Left cardiac atrium (tissue), 4 donors: ENCODE measurements at regions not wholly inside any gene's neighbourhood (a gene's known extent, or its start where the extent isn't known, plus 50 kb on each side); places are given as distances from the start of the nearest gene placed in this dataset.
A peak's percentile ranks its signal among the peaks of the same experiment; 100 is the strongest.

Source experiments
- ATAC-seq, 2 donors: fragments of 200-7000 bp; cut with Tn5 transposase; one replicate each; pipeline ENCODE4 v1.9.1; 2020; ENCODE audit warnings: mild to moderate bottlenecking in 2 of 2, moderate library complexity in 2 of 2
- DNase-seq: peaks from one replicate; pipeline ENCODE4 v3.0.0-alpha.2; 2020
- intact Hi-C, 2 donors: fragments of 100-400 bp; cut with DNase I; formaldehyde crosslinking; loops; one replicate each; pipeline versions ENCODE4 v1.14.1 to v1.15.1; 2022 to 2023
- donor health status: DM: no; HTN: yes; CAD: no.
- donor health status: DM: no; HTN: yes; CAD: no; lungs with severe emphysema.
- donor health status: DM: yes; HTN: yes; CAD: no.
- donor health status: Dilated cardiomyopathy.

DNA sequence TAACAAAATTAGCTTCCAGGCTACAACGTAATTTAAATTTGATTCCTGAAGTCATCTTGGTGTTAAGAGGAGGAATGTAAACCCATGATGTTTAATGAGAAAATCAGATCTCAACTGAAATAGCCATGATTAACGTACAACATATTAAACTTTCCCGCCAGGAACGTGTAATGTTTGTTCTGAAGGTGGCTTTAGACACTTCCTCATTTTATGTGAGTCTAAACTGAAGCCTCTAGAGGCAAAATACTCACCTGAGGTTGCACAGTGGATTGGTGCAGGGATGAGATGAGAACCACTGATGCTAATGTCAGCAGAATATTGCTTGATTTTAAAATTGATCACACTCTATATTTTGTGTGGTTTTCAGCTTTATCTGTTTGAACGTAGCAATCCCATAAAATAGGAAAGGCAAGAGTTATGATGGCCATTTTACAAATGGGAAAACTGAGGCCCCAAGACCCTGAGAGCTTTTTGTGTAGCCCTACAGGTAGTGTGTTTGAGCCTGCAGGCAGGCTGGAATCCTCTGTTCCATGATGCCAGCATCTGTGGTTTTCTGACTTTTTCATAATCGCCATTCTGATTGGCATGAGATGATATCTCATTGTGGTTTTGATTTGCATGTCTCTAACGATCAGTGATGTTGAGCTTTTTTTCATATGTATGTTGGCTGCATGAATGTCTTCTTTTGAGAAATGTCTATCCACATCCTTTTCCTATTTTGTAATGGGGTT lies 243.7 kb upstream of the BMPER start:
- ATAC-seq, result no peak
- no peak for DNase-seq
- intact Hi-C loops, result no loop called here

- DNase-seq, result no peak
- ATAC-seq, result no peak
- intact Hi-C loops, result no loop called here
Observed at GRCh38 chr7:33666531-33666930, 238.8 kb upstream of the BMPER start.

DNA sequence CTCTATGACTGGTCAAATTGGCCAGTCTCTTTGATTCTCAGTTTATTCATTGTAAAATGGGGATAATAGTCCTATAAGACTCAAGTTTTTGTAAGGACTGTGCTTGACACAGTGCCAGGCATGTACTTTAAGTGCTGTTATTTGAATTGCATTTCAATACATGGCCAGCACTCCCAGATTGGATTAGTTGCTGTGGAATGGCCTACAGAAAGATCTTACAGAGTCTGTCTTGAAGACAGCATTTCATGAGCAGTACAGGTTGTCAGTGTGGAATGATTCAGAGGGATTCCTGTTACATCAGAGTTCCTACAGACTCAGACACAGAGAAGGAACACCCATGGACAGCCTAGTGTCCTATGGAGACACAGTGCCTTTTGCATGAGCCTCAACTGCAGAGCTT lies 238.1 kb upstream of the BMPER start:
- DNase-seq, result no peak
- no peak for ATAC-seq
- intact Hi-C loops, result no loop called here

DNA sequence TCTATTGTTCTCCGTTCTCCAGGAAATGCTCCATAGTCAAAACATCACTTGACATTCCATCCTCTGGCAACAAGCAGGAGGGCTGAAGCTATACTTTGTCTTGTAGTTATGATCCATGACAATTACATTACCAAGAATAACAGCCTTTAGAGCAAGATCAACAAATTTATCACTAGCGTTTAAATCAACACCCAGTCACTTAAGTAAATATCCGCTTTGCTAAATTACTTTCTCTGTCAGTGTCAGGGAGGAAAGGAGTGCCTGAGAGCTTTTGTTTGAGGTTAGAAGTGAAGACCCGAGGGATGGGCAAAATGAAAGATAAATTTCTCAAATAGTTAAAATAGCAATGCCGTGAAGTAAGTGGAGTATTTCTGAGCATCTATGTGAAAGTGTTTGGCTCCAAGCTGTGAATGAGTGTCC lies 236.1 kb upstream of the BMPER start:
- ATAC-seq (no peak), DNase-seq (no peak)
- intact Hi-C loops, result no loop called here

DNA sequence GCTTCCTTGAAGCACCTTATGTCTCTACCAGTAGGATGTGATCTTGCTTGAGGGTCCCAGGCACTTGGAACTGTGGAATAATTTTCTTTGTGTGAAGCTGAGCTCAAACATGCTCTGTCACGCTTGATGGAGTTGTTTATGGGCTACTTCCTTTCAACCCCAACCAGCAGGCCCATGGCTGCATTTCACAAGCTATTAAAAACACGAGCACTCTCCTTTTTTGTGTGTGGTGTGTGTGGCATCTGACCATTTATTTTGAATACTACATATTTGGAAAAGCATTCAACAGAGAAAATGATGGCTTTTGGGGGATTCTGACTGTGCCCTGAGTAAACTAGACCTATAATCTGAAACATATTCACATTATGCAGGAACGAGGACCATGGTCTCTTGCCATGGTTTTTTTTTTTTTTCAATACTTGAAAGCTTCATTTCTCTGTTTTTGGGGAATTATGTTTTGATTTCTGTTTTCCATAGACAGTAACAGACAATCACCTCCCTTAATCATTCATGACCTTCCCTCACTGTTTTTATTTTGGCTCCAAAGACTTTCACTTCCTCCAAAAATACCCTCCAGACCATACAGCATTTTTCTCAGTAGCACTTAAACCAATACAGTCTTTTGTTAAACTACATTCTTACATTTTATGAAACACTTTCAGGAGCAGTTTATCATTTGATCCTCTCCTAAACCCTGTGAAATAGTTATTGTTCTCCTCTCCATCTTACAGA lies 233.6 kb upstream of the BMPER start:
- DNase-seq (no peak), ATAC-seq (no peak)
- intact Hi-C loops, result no loop called here

DNA sequence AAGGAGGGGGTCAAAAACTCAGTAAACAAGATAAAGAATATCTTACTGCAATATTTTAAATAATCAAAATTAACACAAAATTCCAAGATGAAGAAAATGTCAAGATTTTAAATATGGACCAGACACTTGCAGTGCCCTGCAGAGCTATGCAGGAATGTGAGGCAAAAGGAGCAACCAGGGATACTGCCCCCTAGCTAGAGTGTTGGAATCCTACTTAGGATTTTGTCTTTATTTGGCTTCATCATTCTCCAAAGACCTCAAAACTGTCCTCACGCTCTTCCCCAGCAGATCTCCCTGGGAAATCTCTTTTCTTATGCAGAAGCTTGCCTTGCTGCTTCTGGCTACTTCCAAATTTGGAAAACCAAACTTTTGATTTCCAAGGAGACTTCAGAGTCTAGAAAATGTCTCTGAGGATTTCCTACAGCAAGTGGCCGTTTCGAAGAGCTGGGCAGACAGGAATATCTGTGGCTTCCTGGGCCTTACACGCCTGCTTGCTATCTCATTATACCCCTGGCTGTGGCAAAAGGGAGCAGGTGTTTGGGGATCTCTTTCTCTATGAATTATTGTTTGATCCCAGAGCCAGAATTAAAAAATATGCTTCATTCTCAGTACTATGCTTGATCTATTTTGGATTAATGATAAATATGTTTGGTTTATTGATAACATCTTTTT lies 232.2 kb upstream of the BMPER start:
- intact Hi-C loops, result no loop called here
- ATAC-seq (no peak), DNase-seq (no peak)

DNA sequence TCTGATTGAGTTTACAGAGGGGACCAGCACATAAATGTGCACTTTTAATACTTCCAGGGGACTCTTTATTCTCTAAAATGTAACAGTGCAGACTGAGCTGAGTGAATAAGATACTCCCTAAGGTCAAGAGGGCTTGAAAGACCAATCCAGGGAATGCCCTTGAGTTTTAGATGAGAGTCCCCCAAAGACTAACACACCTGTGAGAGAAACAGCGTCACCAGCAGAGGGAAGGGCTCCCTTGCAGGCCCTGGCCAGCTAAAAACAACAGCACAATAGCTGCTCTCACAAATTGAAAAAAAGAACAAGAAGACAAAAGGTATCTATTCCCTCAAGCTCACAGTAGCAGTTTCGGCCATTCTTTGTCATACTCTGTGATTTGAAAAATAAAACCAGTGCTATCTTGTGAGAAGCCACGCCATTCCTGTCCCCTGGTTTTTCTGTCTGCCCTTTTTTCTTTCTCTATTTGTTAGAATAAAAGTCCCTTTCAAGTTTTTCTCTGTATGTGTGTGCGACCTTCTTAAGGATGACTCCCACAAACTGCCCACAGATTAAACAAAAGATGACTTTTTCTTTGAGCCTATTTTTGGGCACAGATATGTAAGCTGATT lies 230.4 kb upstream of the BMPER start:
- intact Hi-C loops, result no loop called here
- ATAC-seq, result no peak
- DNase-seq, result no peak

- no peak for DNase-seq
- ATAC-seq, result no peak
- intact Hi-C loops, result no loop called here
Observed at GRCh38 chr7:33677556-33677955, 227.8 kb upstream of the BMPER start.

DNA sequence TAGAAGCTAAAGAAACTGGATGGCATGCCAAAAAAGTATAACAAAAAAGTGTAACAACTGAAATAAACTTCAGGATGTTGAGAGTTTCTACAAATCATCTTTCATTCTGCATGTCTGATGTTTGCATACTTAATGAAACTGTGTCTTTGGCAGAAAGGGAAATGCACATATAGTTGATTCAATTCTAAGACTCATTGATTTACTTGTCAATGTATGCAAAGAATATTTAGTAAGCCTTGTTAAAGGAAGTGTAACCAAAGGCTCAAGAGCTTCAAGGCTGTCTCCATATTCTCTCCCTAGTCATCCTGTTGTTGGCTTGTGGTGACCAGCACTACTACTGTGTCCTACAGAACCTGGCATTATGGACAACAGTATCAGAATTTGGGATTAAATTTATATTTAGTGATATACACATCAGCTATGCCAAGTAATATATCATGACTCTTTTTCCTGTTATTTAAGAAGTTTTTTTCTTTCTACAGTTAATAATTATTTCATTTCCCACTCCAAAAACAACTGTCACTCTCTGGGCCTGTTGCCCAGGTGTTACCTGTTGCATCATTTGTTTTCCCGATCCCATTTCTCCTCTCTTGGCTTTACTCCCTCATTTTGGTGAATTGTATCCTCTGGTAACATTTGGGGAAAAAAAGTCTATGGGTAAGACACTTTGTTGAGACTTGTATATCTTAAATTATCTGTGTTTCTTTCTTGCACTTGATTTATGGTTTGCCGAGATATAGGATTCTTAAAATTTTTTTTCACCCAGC lies 226.6 kb upstream of the BMPER start:
- intact Hi-C loops, result no loop called here
- no peak for ATAC-seq
- no peak for DNase-seq

DNA sequence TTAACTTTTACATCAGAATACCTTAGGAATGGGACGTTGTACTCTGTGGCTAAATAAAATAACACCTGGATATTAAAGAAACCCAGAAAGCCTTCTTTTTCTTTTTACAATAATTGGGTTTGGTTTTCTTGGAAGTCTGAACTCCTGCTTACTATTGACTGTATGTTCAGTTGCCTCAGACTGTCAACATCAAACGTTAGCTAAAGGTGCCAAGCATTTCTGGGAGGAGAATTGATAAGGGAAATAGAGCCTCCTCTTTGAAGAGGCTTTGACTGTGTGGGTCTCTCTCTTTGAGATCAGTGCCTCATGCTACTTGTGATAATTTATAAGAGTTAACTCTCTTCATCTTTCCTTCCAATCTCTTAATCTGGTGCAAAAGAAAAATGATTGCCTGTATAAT lies 224.7 kb upstream of the BMPER start:
- no peak for DNase-seq
- intact Hi-C loops, result no loop called here
- no peak for ATAC-seq

- ATAC-seq, result no peak
- intact Hi-C loops, result no loop called here
Observed at GRCh38 chr7:33685503-33685902, 219.8 kb upstream of the BMPER start.

GRCh38 chr7:33685981-33686683 lies 219.2 kb upstream of the BMPER start:
- ATAC-seq, result no peak
- no peak for DNase-seq
- intact Hi-C loops, result no loop called here

More at GRCh38 chr7:33685503-33685902, 219.8 kb upstream of the BMPER start:
- no peak for DNase-seq

DNA sequence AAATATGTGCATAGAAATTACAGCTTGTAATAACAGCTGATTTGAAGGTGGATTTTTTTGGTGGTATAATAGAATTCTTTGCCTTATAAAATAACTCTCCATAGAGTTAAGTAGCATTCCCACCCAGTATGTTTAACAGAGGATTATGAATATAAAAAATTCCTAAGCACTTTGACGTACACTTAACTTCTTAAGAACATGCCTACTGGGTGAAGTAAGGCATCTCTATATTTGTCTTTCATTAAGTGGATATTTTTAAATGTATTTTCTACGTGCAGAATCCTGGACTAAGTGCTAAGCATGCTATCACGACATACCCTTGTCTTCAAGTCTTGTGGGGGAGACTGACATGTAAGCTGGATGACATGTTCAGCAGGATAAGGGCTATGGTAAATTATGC lies 217.7 kb upstream of the BMPER start:
- intact Hi-C loops, result no loop called here
- DNase-seq, result no peak
- ATAC-seq, result no peak

GRCh38 chr7:33691180-33691579 lies 214.2 kb upstream of the BMPER start:
- intact Hi-C loops, result no loop called here
- DNase-seq, result no peak
- no peak for ATAC-seq

DNA sequence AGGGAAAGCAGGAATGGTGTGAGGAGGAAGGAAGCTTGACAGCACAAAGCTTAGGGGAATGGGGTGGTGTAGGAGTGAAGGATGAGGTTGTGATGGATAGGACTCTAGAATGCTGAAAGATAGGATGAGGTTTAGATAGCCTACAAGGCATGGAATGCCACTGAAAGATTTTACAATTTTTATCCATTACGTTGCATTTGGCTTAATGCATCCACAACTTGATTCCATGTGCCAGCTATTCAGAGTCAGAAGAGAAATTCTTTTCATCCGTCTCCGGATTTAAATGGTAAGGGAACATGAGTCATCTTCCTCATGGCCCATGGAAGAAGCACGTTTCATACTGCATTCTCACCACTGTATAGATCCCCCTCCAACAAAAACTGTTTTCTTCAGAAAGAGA lies 212.4 kb upstream of the BMPER start:
- intact Hi-C loops, result no loop called here
- peak in 1 of 2 donors; percentile 43 for ATAC-seq
- no peak for DNase-seq

DNA sequence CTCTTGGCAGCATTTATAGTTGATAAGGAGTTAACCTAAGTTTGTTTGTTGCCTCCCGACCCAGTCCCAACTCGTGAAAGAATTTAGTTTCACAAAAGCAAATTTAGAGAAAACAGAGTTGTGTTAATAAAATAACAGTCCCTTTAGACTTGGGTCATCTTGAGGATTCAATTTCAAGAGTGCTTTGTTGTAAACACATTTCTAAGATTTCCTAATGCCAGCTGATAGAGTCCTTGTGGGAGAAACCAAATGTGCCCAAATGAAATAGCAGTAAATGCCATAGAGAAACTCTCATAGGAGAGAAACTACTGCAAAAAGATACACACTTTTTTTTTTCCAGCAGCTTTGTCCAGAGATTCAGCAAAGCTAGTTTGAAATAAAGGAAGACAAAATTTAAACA lies 211.3 kb upstream of the BMPER start:
- ATAC-seq (no peak), DNase-seq (no peak)
- intact Hi-C loops, result no loop called here

- intact Hi-C loops, result no loop called here
Observed at GRCh38 chr7:33697616-33698015, 207.7 kb upstream of the BMPER start.

DNA sequence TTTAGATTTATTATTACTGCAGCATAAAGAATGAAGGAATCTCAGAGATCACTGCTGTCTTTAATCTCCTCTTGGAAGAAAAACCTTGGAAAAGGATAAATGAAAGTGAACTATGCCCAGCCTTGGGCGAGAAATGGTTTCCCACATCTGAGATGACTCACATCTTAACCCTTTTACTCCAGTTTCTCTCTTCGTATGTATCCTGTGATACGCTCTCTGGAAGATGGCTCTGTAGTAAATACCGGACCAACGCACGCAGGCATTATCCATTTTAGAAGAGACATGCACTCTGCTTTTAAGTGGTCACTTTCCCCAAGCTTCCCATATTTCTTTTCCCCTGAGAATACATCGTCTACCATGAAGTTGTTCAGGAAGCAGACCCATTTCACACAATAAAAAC lies 207.3 kb upstream of the BMPER start:
- intact Hi-C loops, result no loop called here
- DNase-seq, result no peak
- ATAC-seq, result no peak

More at GRCh38 chr7:33697616-33698015, 207.7 kb upstream of the BMPER start:
- DNase-seq (no peak), ATAC-seq (no peak)

- intact Hi-C loops, result no loop called here
- DNase-seq (no peak), ATAC-seq (no peak)
Observed at GRCh38 chr7:33698692-33699128, 206.6 kb upstream of the BMPER start.
